ENCODE measurements at regions not wholly inside any gene's neighbourhood (a gene's known extent, or its start where the extent isn't known, plus 50 kb on each side); places are given as distances from the start of the nearest gene placed in this dataset.
"Not testable (repeated sequence)": the region's sequence is repeated elsewhere in the genome, so short reads cannot be mapped to it uniquely, and the experiment has no call there.

DNA sequence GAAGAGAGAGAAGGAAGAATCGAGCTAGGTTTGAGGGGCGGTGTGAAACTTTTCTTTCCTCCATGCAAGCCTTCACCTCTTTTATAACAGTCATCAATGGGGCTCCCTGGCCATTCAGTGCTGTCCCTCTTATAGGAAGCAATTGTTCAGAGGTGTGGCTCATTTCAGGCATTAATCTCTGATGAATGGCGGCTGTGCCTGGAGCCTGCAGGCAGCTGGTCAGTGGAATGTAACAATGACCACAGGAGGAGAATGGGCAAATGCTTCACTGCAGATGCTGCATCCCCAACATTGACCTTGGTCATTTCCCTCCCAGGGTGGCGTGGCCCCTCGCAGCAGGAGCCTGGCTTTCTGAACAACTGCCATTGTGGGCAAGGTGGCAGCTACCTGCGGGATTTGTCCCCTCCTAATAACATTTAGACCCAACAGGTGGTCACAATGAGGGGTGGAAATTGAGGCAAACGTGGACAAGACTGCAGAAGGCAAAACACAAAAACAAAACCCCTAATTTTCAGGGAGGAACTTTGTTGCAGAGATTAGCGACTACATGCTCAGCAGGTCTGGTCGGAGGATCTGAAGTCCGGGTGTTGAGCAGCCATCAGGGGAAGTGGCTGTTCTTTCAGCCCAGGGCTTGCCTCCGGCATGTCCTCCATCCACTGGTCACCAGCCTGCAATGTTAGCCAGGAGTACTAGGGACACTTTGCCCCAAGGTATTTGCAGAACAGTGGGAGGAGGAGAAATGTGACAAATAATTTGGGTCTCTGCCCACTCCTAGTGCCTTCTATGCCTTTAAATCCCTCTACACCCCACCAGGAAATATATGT lies 97.3 kb upstream of the PAXBP1 start:
- Mint-ChIP-seq H3K4me3 (ENCODE audit: unreplicated experiment) (no peak overlapping the region), H3K27me3 (ENCODE audit: unreplicated experiment) (peaks cover 4% of the 10 kb centered on the region), H3K4me1 (ENCODE audit: unreplicated experiment) (no peaks in the 10 kb centered on the region), H3K27ac (ENCODE audit: unreplicated experiment) (no peak overlapping the region), H3K9me3 (ENCODE audit: unreplicated experiment) (no peaks in the 10 kb centered on the region), H3K36me3 (ENCODE audit: low read depth, unreplicated experiment) (peaks cover 3% of the 10 kb centered on the region)
- DNase-seq (ENCODE audit: low spot score), result no peak
- TF ChIP-seq, protein P1, sequence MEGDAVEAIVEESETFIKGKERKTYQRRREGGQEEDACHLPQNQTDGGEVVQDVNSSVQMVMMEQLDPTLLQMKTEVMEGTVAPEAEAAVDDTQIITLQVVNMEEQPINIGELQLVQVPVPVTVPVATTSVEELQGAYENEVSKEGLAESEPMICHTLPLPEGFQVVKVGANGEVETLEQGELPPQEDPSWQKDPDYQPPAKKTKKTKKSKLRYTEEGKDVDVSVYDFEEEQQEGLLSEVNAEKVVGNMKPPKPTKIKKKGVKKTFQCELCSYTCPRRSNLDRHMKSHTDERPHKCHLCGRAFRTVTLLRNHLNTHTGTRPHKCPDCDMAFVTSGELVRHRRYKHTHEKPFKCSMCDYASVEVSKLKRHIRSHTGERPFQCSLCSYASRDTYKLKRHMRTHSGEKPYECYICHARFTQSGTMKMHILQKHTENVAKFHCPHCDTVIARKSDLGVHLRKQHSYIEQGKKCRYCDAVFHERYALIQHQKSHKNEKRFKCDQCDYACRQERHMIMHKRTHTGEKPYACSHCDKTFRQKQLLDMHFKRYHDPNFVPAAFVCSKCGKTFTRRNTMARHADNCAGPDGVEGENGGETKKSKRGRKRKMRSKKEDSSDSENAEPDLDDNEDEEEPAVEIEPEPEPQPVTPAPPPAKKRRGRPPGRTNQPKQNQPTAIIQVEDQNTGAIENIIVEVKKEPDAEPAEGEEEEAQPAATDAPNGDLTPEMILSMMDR (IDR thresholded peaks at IDR 0.05; ENCODE audit: unreplicated experiment), result no peak

DNA sequence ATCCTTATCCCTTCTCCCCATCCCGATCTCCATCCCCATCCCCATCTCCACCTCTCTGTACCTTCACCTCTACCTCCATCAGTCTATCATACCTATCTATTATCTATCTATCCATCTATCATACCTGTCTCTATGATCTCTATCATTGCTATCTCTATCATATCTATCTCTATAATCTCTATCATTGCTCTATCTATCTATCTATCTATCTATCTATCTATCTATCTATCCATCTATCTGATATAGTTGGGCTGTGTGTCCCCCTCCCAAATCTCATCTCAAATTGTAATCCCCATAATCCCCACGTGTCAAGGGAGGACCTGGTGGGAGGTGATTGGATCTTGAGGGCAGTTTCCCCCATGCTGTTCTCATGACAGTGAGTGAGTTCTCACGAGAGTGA lies 97.9 kb upstream of the PAXBP1 start:
- no peak for DNase-seq (ENCODE audit: low spot score)
- Mint-ChIP-seq H3K9me3 (ENCODE audit: unreplicated experiment) (no peaks in the 10 kb centered on the region), H3K36me3 (ENCODE audit: low read depth, unreplicated experiment) (peaks cover 3% of the 10 kb centered on the region), H3K27me3 (ENCODE audit: unreplicated experiment) (peaks cover 4% of the 10 kb centered on the region), H3K4me3 (ENCODE audit: unreplicated experiment) (no peak overlapping the region), H3K27ac (ENCODE audit: unreplicated experiment) (no peak overlapping the region), H3K4me1 (ENCODE audit: unreplicated experiment) (no peaks in the 10 kb centered on the region)
- TF ChIP-seq, protein P1 (IDR thresholded peaks at IDR 0.05; ENCODE audit: unreplicated experiment), result no peak

DNA sequence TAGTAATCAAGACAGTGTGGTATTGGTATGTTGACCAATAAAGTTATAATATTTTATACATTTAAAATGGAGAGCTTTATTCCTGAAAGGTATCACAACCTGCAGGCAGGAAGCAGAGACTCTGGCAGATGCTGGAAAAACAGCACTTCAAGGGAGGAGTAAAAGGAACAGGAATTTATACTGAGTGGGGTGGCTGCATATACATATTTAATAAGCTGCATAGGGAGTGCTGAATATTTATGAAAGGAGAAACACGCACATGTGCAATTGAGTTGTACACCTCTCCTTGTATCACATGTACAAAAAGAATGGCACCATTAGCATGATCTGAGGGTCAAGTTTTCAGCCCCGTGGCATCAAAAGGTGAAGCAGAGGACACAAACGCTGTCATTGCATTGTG lies 104.9 kb upstream of the PAXBP1 start:
- DNase-seq (ENCODE audit: low spot score), result no peak
- Mint-ChIP-seq H3K27ac (ENCODE audit: unreplicated experiment) (no peak overlapping the region), H3K4me1 (ENCODE audit: unreplicated experiment) (no peaks in the 10 kb centered on the region), H3K36me3 (ENCODE audit: low read depth, unreplicated experiment) (no peaks in the 10 kb centered on the region), H3K9me3 (ENCODE audit: unreplicated experiment) (no peaks in the 10 kb centered on the region), H3K4me3 (ENCODE audit: unreplicated experiment) (no peak overlapping the region), H3K27me3 (ENCODE audit: unreplicated experiment) (no peaks in the 10 kb centered on the region)
- TF ChIP-seq, protein P1 (IDR thresholded peaks at IDR 0.05; ENCODE audit: unreplicated experiment), result no peak

DNA sequence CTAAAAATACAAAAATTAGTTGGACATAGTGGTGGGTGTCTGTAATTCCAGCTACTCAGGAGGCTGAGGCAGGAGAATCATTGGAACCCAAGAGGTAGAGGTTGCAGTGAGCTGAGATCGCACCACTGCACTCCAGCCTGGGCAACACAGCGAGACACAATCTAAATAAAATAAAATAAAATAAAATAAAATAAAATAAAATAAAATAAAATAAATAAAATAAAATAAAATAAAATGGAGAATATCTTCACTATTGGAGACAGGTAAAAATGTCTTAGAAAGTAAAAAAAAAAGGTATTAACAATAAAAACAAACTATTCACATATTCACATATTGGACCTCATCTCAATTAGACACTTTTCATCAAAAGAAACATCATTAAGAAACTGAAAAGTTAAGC lies 106.3 kb upstream of the PAXBP1 start:
- H3K9me3 Mint-ChIP-seq (ENCODE audit: unreplicated experiment); H3K4me1 Mint-ChIP-seq (ENCODE audit: unreplicated experiment); H3K27ac Mint-ChIP-seq (ENCODE audit: unreplicated experiment); H3K4me3 Mint-ChIP-seq (ENCODE audit: unreplicated experiment); DNase-seq (ENCODE audit: low spot score); H3K27me3 Mint-ChIP-seq (ENCODE audit: unreplicated experiment); H3K36me3 Mint-ChIP-seq (ENCODE audit: low read depth, unreplicated experiment): not testable (repeated sequence)

DNA sequence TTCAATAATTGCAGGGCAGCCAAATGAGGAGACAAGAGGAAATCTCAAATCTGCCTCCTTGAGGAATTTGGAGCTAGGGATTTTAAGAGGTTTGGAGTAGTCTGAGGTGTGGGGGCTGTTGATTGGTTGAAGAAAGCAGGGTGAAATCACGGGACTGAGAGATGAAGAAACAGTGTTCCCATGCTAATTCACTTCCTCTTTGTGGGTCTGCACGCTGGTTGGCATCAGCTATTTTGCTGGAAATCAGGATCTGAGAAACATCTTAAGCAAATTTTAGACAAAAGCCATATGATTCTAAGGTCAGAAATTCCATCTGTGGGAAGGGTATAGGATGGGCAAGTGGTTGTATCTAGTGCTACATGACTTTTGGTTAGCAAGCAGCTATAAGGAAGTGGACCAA lies 107.1 kb upstream of the PAXBP1 start:
- H3K9me3 Mint-ChIP-seq (ENCODE audit: unreplicated experiment), result no peaks in the 10 kb centered on the region
- TF ChIP-seq, protein P1 (IDR thresholded peaks at IDR 0.05; ENCODE audit: unreplicated experiment), result no peak
- H3K4me3 Mint-ChIP-seq (ENCODE audit: unreplicated experiment), result no peak overlapping the region
- H3K4me1 Mint-ChIP-seq (ENCODE audit: unreplicated experiment), result no peaks in the 10 kb centered on the region
- no peaks in the 10 kb centered on the region for H3K36me3 Mint-ChIP-seq (ENCODE audit: low read depth, unreplicated experiment)
- no peaks in the 10 kb centered on the region for H3K27me3 Mint-ChIP-seq (ENCODE audit: unreplicated experiment)
- H3K27ac Mint-ChIP-seq (ENCODE audit: unreplicated experiment), result no peak overlapping the region
- DNase-seq (ENCODE audit: low spot score), result no peak
